GM12878 (cell line): ENCODE measurements at regions not wholly inside any gene's neighbourhood (a gene's known extent, or its start where the extent isn't known, plus 50 kb on each side); places are given as distances from the start of the nearest gene placed in this dataset.

Source experiments
- ATAC-seq: fragments of 200-7000 bp; cut with Tn5 transposase; 3 replicates; pipeline ENCODE4 v1.9.1; 2020; ENCODE audit warnings: mild to moderate bottlenecking, moderate library complexity
- BruUV-seq: library from RNA; stranded (reverse); fragments of 400-500 nt; replicated peaks from 2 replicates; lab custom pipeline; 2021; lab: Mats Ljungman, UMichigan
- CTCF ChIA-PET: fragments of 300-600 bp; sonication (Branson Sonifier 250); formaldehyde crosslinking; extraction: SDS; loops from one replicate; lab custom pipeline; 2021; ENCODE audit warnings: inconsistent platforms; lab: Yijun Ruan, JAX
- POLR2A ChIA-PET: fragments of 350-600 bp; formaldehyde crosslinking; extraction: SDS; loops from one replicate; lab custom pipeline; 2021; ENCODE audit warnings: inconsistent platforms; lab: Charles Lee
- RAD21 ChIA-PET: fragments of 300-600 bp; sonication (Branson Sonifier 250); formaldehyde crosslinking; loops from one replicate; lab custom pipeline; 2023; ENCODE audit warnings: antibody characterized with exemption; ENCODE audit not compliant: unreplicated experiment; lab: Charles Lee
- SMC1A ChIA-PET: fragments of 300-600 bp; sonication (Branson Sonifier 250); formaldehyde crosslinking; loops from one replicate; lab custom pipeline; 2023; ENCODE audit not compliant: unreplicated experiment, uncharacterized antibody; lab: Charles Lee
- DNase-seq: peaks from one replicate; pipeline ENCODE4 v3.0.0-alpha.2; 2011; ENCODE audit warnings: low read depth, low spot score
- FAIRE-seq: peaks from 3 replicates; lab custom pipeline; 2011; peaks lifted over from hg19 to GRCh38; lab: Jason Lieb, UNC
- H2AFZ ChIP-seq: 2 replicates; pipeline ENCODE4 v1.6.0; 2011; ENCODE audit warnings: low read depth, low read length, control low read depth; ENCODE audit not compliant: control insufficient read depth
- H3K27ac ChIP-seq: 2 replicates; pipeline ENCODE4 v1.5.1; 2011; ENCODE audit warnings: control low read depth; ENCODE audit not compliant: control insufficient read depth, insufficient read depth
- H3K27me3 ChIP-seq, 2 experiments: replicated peaks in 1 of 2; 2 replicates each; pipeline versions ENCODE4 v1.6.0 to v1.6.1; 2011; ENCODE audit warnings: low read length in 1 of 2; ENCODE audit not compliant: control insufficient read depth in 2 of 2, insufficient read depth in 2 of 2
- H3K36me3 ChIP-seq, 2 experiments: 2 replicates each; pipeline ENCODE4 v1.5.1; 2011; ENCODE audit warnings: low read length in 1 of 2; ENCODE audit not compliant: control insufficient read depth in 2 of 2, insufficient read depth in 2 of 2
- H3K4me1 ChIP-seq: 2 replicates; pipeline ENCODE4 v1.6.1; 2011; ENCODE audit warnings: mild to moderate bottlenecking, low read length, moderate library complexity, mixed read lengths; ENCODE audit not compliant: control insufficient read depth, insufficient read depth
- H3K4me2 ChIP-seq: 2 replicates; pipeline ENCODE4 v1.6.0; 2011; ENCODE audit warnings: control low read depth; ENCODE audit not compliant: control insufficient read depth, insufficient read depth
- H3K4me3 ChIP-seq: fragments of 200-600 bp; sonication (generic); 2 replicates; pipeline ENCODE4 v1.5.1; 2016
- H3K79me2 ChIP-seq: 2 replicates; pipeline ENCODE4 v1.6.0; 2011; ENCODE audit warnings: low read length; ENCODE audit not compliant: control insufficient read depth, insufficient read depth
- H3K9ac ChIP-seq: 2 replicates; pipeline ENCODE4 v1.8.0; 2011; ENCODE audit warnings: low read length, control low read depth, mixed read lengths; ENCODE audit not compliant: control insufficient read depth, insufficient read depth
- H3K9me3 ChIP-seq: replicated peaks from 3 replicates; pipeline ENCODE4 v1.5.1; 2011; ENCODE audit warnings: mild to moderate bottlenecking, low read length; ENCODE audit not compliant: control insufficient read depth, insufficient read depth
- H4K20me1 ChIP-seq: 2 replicates; pipeline ENCODE4 v1.6.0; 2011; ENCODE audit not compliant: control insufficient read depth, insufficient read depth
- STAT1 ChIP-seq: fragments of 450-650 bp; conservative IDR thresholded peaks from 2 replicates; pipeline ENCODE4 v1.6.1; 2014; ENCODE audit warnings: antibody characterized with exemption, mild to moderate bottlenecking
- WGBS: methylation state at CpG from one replicate; pipeline ENCODE4 v1.1.6; 2016; ENCODE audit warnings: low lambda C conversion rate; ENCODE audit not compliant: insufficient replicate concordance, insufficient coverage; ENCODE audit errors: missing lambda C conversion rate; 5-methylcytosine and 5-hydroxymethylcytosine counted together
- in situ Hi-C: fragments of 300-500 bp; cut with MboI; formaldehyde crosslinking; loops from 9 replicates; pipeline ENCODE4 v1.14.3; 2018; ENCODE audit warnings: mixed read lengths
- intact Hi-C: fragments of 100-400 bp; cut with micrococcal nuclease; formaldehyde crosslinking; loops from one replicate; pipeline ENCODE4 v1.14.2; 2022; ENCODE audit not compliant: unreplicated experiment
- TF ChIP-seq, protein P1 (sequence below): IDR thresholded peaks from 2 replicates; pipeline ENCODE4 v1.6.1; 2012; ENCODE audit warnings: improper control_type of control experiment, low read depth, low read length; ENCODE audit not compliant: insufficient replicate concordance
- TF ChIP-seq, protein P2 (sequence below): fragments of 450-650 bp; IDR thresholded peaks from 2 replicates; pipeline ENCODE4 v1.6.1; 2016; ENCODE audit warnings: mild to moderate bottlenecking

DNA sequence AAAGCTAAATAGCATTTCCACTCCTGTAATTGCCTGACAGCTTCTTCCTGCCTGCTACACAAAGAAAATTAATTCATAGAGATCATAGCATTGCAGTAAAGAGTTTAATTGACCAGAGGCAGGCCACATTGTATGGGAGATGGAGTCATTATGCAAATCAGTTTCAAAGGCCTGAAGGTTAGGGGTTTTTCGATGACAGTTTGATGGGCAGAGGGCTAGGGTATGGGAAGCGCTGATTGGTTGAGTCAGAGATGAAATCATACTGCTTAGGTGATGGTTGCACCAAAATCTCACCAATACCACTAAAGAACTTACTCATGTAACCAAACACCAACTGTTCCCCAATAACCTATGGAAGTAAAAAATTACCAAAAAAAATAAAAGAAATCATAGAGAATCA lies 599.0 kb downstream of the NUP35 start:
- no peak for TF ChIP-seq STAT1
- TF ChIP-seq, protein P1, sequence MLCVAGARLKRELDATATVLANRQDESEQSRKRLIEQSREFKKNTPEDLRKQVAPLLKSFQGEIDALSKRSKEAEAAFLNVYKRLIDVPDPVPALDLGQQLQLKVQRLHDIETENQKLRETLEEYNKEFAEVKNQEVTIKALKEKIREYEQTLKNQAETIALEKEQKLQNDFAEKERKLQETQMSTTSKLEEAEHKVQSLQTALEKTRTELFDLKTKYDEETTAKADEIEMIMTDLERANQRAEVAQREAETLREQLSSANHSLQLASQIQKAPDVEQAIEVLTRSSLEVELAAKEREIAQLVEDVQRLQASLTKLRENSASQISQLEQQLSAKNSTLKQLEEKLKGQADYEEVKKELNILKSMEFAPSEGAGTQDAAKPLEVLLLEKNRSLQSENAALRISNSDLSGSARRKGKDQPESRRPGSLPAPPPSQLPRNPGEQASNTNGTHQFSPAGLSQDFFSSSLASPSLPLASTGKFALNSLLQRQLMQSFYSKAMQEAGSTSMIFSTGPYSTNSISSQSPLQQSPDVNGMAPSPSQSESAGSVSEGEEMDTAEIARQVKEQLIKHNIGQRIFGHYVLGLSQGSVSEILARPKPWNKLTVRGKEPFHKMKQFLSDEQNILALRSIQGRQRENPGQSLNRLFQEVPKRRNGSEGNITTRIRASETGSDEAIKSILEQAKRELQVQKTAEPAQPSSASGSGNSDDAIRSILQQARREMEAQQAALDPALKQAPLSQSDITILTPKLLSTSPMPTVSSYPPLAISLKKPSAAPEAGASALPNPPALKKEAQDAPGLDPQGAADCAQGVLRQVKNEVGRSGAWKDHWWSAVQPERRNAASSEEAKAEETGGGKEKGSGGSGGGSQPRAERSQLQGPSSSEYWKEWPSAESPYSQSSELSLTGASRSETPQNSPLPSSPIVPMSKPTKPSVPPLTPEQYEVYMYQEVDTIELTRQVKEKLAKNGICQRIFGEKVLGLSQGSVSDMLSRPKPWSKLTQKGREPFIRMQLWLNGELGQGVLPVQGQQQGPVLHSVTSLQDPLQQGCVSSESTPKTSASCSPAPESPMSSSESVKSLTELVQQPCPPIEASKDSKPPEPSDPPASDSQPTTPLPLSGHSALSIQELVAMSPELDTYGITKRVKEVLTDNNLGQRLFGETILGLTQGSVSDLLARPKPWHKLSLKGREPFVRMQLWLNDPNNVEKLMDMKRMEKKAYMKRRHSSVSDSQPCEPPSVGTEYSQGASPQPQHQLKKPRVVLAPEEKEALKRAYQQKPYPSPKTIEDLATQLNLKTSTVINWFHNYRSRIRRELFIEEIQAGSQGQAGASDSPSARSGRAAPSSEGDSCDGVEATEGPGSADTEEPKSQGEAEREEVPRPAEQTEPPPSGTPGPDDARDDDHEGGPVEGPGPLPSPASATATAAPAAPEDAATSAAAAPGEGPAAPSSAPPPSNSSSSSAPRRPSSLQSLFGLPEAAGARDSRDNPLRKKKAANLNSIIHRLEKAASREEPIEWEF, result no peak
- TF ChIP-seq, protein P2, sequence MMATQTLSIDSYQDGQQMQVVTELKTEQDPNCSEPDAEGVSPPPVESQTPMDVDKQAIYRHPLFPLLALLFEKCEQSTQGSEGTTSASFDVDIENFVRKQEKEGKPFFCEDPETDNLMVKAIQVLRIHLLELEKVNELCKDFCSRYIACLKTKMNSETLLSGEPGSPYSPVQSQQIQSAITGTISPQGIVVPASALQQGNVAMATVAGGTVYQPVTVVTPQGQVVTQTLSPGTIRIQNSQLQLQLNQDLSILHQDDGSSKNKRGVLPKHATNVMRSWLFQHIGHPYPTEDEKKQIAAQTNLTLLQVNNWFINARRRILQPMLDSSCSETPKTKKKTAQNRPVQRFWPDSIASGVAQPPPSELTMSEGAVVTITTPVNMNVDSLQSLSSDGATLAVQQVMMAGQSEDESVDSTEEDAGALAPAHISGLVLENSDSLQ, result 0 out of 2 replicates have a peak, but pooled peaks have one; percentile 10
- no peaks in the 10 kb centered on the region for H3K79me2 ChIP-seq
- BruUV-seq, result no TSS peak
- RAD21 ChIA-PET, result no interaction called here
- no peaks in the 10 kb centered on the region for H3K27me3 ChIP-seq
- SMC1A ChIA-PET, result interaction anchor here (0.6 kb wide), 1 partner anchor 186 kb away, joined by 3 read pairs; no protein-coding TSS in a partner anchor
- no peak overlapping the region for H3K4me2 ChIP-seq
- POLR2A ChIA-PET, result no interaction called here
- no peaks in the 10 kb centered on the region for H3K36me3 ChIP-seq
- no peaks in the 10 kb centered on the region for H3K4me1 ChIP-seq
- no peak overlapping the region for H3K27ac ChIP-seq
- peak; percentile 61 for ATAC-seq
- CTCF ChIA-PET, result no interaction called here
- no peak for FAIRE-seq
- DNase-seq, result no peak
- H2AFZ ChIP-seq, result no peak overlapping the region
- 0% methylated on average over 2 of the region's 2 CpGs for WGBS
- H3K9me3 ChIP-seq, result no peaks in the 10 kb centered on the region
- no peak overlapping the region for H3K4me3 ChIP-seq
- in situ Hi-C loops (no loop called here), intact Hi-C loops (no loop called here)
- no peaks in the 10 kb centered on the region for H4K20me1 ChIP-seq
- no peak overlapping the region for H3K9ac ChIP-seq
